ENCODE measurements at regions not wholly inside any gene's neighbourhood (a gene's known extent, or its start where the extent isn't known, plus 50 kb on each side); places are given as distances from the start of the nearest gene placed in this dataset.

DNA sequence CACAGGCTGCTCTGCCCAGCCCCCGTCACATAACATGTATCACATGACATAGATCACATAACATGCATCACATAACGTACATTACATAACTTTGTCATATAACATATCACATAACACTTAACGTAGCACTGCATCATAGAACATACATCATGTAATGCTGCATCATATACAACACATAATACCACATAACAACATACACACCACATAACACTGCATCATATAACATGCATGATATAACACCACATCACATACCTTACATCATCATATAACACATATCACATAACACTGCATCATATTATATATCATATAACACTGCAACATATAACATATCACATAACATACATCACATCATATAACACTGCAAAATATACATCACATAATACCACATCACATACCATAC lies 83.8 kb downstream of the AXIN2 start:
- no peak for DNase-seq (ENCODE audit: low spot score)

DNA sequence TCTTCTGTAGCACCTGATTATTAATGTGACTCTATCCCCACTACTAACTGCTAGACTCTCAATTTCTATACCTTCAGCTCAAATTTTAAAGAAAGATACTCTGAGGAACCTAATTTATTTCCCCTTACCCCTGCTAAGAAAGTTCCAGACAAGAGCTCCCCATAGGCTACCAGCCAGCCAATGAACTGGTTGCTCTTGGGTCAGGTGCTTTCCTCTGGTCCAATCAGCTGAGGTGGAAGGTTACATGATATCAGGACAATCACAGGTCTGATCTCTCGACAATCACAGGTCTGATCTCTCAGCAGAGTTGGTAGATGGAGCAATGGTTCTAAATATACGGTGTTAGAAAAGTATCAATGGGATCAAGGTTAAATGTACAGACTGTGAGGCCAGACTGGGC lies 86.8 kb downstream of the AXIN2 start:
- DNase-seq (ENCODE audit: low spot score) = no peak

DNA sequence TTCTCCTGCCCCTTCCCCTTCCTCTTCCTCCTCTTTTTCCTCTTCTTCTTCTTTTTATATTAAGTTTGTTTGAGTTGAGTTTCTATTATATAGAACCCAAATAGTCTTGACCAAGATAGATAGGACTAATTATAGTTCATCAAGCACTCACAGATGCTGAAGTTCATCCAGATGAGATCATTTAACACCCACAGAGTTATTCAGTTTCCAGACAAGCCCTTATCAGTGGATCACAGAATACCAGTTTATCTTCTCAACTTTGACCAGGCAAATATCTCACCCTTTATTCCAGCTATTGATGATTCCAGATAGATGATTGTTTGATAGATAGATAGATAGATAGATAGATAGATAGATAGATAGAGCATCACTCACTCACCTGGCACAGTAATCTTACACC lies 87.5 kb downstream of the AXIN2 start:
- DNase-seq (ENCODE audit: low spot score) = no peak

DNA sequence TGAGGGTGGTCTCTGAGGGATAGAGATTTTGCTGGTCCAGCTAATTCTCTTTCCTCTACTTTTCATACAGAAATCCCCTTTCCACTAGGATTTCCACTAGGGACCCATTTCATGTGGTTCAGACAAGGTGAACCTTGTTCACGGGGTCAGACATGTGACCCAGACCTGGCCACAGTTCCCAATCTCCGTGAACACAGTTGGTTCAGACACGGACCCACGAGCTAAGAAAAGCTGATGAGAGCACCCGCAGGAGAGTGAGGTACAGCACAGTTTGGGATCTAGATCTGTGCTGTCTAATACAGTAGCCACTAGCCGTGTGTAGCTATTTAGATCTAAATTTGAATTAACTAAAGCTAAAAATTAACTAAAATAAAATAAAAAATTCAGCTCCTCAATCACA lies 88.1 kb downstream of the AXIN2 start:
- DNase-seq (ENCODE audit: low spot score) = no peak

DNA sequence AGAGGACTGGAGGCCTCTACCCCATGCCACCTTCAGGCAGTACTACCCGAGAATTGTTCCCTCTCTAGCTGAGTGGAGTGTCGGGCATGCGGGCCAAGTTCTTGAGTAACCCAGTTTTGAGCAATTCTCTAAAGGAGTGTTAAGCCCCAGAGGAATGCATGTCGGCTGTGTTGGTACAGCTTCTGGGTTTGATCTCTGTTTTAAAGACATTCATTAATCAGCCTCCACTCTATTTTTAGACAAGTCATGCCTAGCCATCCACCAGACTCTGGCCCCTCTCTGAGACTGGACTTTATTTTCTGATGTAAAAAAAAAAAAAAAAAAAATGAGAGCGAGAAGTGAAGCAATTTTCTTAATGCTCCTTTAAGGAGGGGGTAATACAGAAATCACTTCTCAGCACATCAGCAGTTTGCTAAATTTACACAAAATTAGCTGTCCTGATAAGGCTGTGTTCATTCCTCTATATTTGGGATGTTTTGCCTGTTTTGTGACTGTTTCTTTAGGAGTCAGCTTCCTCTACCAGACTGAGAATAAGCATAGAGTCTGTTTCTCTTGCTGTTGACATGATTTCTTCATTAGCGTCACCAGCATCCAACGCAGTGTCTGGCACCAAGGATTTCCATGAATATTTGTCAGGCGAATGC lies 88.7 kb downstream of the AXIN2 start:
- no peak for DNase-seq (ENCODE audit: low spot score)

DNA sequence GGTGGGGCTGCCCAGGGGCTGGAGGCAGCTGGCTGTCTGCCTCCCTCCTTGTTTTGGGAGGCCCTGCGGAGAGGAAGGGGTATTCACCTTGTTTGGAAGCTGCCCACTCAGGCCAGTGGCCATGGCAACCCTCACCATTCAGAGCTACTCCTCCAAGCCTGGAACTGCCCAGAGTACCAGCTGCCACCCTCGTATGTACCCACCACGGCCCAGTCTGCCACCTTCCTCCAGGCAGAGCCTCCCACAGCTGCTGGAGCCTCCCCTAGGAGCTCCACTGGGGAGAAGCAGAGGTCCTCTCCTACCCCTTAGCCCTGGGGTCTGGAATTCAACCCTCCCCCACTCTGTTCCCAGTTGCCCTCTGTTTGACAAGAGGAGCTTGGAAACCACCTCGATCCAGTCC lies 90.7 kb downstream of the AXIN2 start:
- no peak for DNase-seq (ENCODE audit: low spot score)

DNA sequence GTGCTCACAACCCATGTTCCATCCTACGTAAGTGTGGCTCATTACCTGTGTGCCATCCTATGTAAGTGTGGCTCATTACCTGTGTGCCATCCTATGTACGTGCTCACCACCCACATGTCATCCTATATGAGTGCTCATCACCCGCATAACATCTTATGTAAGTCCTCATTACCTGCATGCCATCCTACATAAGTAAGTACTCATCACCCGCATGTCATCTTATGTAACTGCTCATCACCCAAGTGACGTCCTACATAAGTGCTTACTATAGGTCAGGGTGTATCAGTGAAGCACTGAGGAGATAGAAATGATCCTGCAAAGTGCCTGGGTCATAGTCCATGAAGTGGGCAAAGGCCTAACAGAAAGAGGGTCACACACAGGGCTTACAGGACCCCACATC lies 93.1 kb downstream of the AXIN2 start:
- DNase-seq (ENCODE audit: low spot score) = no peak

DNA sequence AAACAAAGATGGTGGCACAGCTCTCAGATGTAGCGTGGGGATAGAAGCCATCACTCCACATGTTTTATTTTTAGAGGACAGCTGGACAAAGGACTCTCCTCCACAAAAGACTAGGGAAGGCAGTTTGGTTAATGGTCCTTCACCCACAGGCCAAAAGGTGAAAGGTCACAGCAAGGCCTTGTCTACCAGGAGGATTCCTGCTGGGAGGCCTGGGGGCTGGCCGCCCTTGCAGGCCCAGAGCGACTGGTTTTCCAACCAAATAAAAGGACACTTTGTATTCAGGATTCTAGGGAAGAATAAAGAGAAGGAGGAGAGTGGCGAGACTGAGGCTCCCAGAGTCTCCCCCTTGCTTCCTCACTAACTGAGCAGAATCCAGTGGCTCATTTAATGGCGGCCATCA lies 94.3 kb downstream of the AXIN2 start:
- DNase-seq (ENCODE audit: low spot score) = no peak

DNA sequence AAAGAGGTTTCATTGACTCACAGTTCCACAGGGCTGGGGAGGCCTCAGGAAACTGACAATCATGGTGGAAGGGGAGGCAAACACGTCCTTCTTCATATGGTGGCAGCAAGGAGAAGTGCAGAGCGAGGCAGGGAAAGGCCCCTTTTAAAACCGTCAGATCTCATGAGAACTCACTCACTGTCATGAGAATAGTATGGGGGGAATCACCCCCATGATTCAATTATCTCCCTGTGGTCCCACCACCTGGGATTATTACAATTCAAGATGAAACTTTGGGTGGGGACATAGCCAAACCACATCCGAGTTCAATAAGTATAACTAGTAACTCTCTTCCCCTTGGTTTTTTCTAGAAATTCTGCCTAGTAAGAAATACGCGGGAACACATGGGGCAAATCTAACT lies 94.9 kb downstream of the AXIN2 start:
- DNase-seq (ENCODE audit: low spot score) = no peak

DNA sequence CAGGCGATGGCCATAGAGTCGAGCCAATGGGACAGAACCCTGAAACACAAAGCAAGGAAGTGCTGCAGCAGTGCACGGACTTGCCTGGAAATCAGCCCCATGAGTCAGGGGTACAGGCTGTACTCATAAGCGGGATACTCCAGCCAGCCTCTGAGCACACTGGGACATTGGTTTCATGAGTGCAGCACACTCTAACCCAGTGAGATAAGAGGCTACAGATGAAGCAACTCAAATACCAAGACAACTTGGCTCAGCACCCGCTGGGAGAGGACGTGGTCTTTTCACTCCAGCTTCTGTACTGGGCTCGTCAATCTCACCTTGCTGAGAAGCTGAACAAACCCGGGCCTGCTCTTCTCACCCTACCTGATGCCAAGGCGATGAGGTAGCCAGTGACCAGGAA lies 98.2 kb downstream of the AXIN2 start:
- no peak for DNase-seq (ENCODE audit: low spot score)

DNA sequence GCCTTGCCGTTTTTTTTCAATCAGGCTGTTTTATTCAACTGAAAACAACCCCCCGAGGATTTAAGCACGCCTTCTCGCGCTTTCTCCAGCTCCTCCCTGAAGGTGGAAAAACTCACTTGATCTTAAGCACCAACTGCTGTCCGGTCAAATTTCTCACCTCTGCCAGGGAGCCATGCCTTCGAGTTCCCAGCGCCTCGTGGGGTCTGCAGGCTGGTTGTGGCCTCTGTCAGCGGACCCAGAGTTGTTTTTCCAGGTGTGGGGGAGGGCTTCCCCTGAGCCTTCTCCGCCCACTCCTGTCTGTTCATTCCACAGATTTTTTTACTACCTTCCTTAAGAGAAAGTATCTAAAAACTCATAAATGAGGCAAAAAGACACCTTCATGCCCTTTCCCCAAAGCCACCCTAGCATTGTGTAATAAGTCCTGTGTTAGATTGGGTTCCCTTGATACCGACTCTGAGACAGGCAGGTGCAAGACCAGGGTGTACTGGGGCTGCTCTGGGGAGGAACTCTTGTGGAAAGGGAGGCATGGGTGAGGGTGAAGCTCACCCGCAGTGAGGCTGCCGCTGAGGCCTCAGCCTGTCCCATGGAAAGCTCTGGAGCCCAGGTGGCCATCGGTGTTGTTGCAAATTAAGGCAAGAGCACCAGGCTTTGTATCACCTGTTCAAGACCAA lies 101.6 kb downstream of the AXIN2 start:
- no peak for DNase-seq (ENCODE audit: low spot score)

DNA sequence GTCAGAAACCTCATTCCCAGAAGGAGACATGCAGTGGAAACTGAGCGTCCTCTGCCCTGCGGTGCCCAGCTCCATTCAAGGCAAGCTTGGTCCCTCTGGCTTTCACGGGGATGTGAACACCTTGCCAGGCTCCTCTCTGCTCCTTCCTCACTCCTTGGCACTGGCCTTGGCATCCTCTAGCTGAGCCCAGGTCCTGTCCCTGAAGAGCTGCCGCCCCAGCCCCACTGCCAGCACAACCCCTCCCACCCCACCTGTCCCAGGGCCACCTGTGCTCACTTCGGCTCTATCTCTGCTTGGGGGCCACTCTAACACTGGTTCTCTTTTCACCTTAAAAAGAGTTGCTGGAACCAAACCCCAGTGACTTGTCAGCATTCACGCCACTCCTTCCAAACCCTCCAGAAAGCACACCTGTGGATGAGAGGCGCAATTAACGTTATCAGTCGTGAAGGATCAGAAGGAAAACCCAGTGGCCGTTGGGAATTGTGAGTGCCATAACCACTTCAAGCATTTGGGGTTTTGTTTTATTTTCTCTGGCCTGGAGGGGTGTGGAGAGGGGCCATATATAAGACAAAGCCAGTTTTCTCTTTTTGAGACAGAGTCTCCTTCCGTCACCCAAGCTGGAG lies 103.7 kb downstream of the AXIN2 start:
- DNase-seq (ENCODE audit: low spot score) = no peak

DNA sequence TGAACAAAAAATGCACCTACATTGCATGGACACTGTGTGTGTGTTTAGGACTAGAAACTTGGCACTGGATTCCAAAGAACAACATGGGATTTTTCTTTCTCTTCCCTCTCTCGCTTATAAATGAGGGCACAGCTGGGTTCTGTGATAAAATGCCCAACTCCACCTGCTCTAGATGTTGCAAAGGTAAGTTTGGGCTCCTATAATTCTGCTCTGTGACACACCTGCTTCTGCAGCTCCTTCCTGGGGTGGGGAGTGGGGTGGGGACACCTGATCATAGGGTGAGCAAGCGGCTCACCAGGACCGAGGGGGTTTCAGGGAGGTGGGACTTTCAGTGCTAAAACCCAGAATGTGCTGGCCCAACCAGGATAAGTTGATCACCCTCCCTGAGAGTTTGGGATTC lies 104.3 kb downstream of the AXIN2 start:
- no peak for DNase-seq (ENCODE audit: low spot score)

DNA sequence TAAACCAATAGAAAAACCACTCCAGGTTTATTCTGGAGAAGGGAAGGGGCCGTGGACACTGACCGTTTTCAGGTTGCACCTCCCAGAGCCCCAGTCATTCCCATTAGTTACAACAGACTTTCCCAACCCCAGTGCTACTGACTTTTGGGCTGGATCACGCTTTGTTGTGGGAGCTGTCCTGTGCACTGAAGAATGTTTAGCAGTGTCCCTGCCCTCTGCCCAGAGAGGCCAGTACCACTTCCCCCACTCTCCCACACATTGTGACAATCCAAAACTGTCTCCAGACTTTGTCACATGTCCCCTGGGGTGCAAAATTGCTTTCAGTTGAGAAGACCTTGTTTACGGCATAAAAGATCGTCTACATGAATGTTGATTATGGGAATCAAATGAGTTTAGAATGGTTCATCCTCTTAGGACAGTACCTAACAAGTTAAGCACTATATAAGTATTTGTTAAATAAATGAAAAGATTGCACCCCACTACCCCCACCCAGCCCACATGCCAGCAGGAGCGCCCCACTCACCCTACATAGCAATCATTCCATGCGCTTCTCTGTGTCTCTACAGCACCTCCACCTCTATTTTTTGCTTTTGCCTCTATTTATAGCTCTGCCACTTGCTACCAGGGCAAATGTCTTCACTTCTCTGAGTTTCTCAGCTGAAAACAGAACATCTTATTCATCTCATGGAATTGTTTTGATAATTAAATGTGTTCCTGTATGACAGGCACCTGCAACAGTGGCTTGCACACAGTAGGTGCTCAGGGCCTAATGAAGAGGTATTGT lies 104.9 kb downstream of the AXIN2 start:
- DNase-seq (ENCODE audit: low spot score) = no peak

DNA sequence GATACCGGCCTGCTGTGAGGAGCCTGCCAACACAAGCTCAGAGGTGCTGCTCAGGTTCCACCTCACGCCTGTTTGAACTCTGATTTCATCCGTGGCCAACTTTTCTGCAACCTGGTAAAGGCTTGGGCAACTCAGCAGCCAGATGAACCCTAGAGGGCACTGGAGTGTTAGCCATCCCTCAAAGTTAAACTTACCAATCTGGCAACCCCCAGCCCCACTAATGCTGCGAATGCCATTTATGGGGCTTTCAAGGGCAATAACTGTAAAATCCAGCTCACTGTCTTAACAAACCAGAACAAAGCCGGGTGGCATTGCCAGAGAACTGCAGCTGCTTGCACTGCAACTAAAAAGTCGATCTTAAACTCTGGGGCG lies 105.5 kb downstream of the AXIN2 start:
- no peak for DNase-seq (ENCODE audit: low spot score)

DNA sequence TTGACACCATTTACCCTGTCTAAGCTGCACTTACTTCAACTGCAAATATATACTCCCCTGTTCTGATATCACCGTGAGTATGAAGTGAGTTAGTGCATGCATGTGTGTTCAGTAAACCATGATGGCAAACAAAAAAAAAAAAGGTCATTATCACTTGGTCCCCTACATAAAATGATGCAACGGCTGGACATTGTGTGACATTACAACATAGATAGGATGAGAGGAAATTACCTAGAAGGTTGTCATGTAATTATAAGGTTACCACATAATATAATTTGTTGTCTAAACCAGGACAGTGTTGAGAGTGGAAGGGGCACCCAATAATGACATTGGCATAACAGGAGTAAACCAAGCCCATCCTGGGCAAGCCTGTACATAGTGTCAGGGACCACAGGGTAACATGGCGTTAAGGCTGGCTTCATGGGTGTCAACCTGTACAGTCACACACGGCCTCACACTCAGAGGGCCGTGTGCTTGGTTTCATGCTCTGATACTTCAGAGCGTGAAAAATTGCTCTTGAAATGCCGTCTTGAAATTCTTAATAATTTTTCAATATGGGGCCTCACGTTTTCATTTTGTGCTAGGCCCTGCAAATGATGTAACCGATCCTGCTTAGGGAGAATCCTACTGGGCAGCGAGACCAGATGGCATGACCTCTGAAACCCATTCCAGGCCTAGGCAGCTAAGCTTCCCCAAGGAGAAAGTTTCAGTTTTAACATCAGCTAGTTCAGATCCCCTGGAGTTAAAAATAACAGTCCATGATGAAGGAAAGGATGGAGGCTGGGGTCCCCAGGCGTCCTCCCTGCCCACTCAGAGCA lies 106.1 kb downstream of the AXIN2 start:
- no peak for DNase-seq (ENCODE audit: low spot score)

DNA sequence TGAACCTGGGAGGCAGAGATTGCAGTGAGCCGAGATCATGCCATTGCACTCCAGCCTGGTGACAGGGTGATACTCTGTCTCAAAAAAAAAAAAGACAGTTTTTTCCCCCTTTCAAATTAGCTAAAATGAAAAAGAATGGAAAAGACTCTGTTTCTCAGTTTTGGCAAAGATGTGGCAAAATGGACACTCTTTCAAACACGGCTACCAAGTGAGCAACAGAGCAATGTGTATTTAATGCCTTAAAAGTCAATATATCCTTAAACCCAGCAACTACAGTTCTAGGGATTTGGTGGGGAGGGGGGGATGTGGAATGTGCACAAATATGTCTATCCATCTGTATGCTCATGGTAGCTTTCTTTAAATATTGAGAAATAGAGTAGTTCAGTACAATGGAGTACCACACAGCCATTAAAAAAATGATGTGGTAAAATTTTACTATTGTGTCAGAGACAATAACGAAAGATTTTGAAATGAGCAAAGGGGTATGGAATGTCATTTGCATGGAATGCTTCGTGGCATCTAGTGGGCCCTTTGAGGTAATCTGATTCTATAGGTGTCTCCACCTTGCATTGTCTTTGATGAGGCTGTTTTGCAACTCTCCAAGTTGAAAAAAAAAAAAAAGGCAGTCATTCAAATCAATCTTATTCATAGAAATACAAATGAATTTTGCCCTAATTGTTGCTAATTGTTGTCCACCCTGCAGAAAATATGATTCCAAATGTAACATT lies 108.1 kb downstream of the AXIN2 start:
- DNase-seq (ENCODE audit: low spot score) = no peak

DNA sequence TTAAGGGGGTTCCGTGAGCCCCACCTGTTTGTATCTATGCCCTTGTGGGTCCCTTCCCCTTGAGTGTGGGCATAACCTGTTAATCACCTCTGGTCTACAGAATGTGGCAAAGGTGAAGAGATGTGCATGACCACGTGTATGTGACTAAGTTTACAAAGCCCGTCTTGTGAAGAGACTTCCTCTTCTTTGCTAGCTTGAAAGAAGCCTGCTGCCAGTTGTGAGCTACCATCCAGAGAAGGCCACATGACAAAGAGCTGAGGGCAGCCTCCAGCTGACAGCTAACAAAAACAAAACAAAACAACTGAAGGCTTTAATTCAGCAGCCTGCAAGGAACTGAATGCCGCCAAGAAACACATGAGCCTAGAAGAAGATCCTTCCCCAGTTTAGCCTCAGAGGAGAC lies 112.0 kb downstream of the AXIN2 start:
- DNase-seq (ENCODE audit: low spot score) = no peak

DNA sequence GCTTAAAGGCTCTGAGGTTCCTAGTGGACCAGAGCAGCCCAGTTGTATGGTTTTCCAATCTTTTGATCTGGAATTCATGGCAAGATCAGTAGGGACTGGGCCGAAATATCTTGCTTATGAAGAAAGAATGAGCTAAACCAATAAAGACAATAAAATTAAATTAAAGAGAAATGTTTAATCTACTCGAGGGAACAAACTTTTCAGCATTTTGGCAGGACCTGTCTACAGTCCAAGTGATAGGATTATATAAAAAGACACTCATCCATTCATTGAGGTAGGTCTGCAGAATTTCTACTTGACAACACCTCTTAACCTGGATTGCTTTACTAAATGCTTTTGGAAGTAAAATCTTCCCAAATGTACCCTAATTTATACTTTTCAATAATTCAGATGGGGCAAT lies 113.6 kb downstream of the AXIN2 start:
- no peak for DNase-seq (ENCODE audit: low spot score)

DNA sequence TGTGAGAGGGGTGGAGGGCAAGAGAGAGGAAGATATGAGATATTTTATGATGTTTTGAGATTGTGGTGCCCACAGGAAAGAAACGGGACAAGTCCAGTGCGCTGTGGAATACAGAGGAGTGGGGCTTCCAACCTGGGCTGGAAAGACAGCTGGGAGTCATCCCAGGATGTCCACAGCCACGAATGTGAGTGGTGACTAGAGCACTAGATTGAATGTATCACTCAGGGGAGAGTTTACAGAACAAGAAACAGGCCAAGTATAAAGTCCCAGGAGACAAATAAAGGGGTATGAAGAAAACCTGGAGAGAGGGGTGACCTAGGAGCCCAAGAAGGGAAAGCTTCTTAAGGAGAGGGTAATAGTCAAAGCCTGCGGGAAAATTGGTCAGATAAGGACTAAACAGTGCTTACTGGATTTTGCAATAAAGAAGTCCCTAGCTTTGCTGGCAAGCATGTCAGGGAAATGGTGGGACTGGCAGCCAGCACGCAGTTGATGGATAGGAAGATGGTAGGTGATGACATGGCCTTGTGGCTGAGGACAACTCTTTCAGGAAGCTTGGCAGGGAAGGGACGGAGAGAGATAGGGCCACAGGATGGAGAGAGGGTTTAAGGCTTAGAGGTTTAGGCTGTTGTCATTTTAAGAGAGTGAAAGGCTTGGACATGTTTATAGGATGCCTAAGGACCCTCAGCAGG lies 114.5 kb downstream of the AXIN2 start:
- no peak for DNase-seq (ENCODE audit: low spot score)

DNA sequence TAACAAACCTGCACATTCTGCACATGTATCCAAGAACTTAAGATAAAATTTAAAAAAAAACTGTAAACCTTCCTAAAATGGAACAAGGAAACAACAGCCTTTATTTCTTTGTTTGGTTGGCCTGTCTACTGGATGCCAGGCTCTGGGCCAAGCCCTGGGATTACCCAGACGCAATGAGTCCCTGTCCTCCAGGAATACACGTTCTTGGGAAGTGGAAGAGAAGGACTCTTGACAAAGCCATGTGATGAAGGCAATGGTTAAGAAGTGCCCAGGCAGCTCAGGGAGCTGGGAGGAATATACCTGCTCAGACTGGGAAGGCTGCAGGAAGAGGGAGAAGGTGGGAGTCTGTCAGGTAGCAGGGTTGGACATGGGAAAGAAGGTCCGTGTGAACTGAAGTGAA lies 115.4 kb downstream of the AXIN2 start:
- no peak for DNase-seq (ENCODE audit: low spot score)
